Sigmoid colon (tissue), 4 donors: ENCODE measurements at regions not wholly inside any gene's neighbourhood (a gene's known extent, or its start where the extent isn't known, plus 50 kb on each side); places are given as distances from the start of the nearest gene placed in this dataset.

Source experiments
- CTCF ChIP-seq, 4 experiments: fragments of 450-650 bp in 3 of 4; fragments of 200-600 bp in 1 of 4; IDR thresholded peaks; one replicate each; pipeline ENCODE4 v1.5.1; 2016 to 2019; ENCODE audit warnings: antibody characterized with exemption in 4 of 4, mild to moderate bottlenecking in 3 of 4, moderate library complexity in 2 of 4
- POLR2A ChIP-seq, 2 donors: fragments of 450-650 bp; IDR thresholded peaks; one replicate each; pipeline ENCODE4 v1.6.1; 2016; ENCODE audit warnings: antibody characterized with exemption in 2 of 2, mild to moderate bottlenecking in 2 of 2, moderate library complexity in 2 of 2
- POLR2AphosphoS5 ChIP-seq, 4 donors: sonication (generic); formaldehyde crosslinking; IDR thresholded peaks; one replicate each; pipeline ENCODE4 v1.6.1; 2017; ENCODE audit warnings: antibody characterized with exemption in 4 of 4

- no peak for TF ChIP-seq CTCF (IDR thresholded peaks at IDR 0.05)
- no peak for TF ChIP-seq POLR2AphosphoS5 (IDR thresholded peaks at IDR 0.05)
- TF ChIP-seq POLR2A (IDR thresholded peaks at IDR 0.05): no peak
Observed at GRCh38 chr15:31786360-31786759, 244.0 kb upstream of the CHRNA7 start.
